GM19467 (cell line): ENCODE measurements at regions not wholly inside any gene's neighbourhood (a gene's known extent, or its start where the extent isn't known, plus 50 kb on each side); places are given as distances from the start of the nearest gene placed in this dataset.
"Not testable (repeated sequence)": the region's sequence is repeated elsewhere in the genome, so short reads cannot be mapped to it uniquely, and the experiment has no call there.

ENCODE experiments used
- ATAC-seq: cut with Tn5 transposase; IDR thresholded peaks from one replicate; pipeline ENCODE4 v1.9.1; 2021; ENCODE audit warnings: mild to moderate bottlenecking, moderate library complexity; ENCODE audit not compliant: unreplicated experiment

- no peak for ATAC-seq
Measured at GRCh38 chr11:92122561-92122960, 102.1 kb upstream of the FAT3 start.

- ATAC-seq: no peak
Measured at GRCh38 chr11:92111287-92111686, 113.3 kb upstream of the FAT3 start.

- no peak for ATAC-seq
Measured at GRCh38 chr11:92109466-92109865, 115.2 kb upstream of the FAT3 start.

GRCh38 chr11:92107331-92107730 lies 117.3 kb upstream of the FAT3 start:
- no peak for ATAC-seq

- ATAC-seq: no peak
Measured at GRCh38 chr11:92104349-92104748, 120.3 kb upstream of the FAT3 start.

GRCh38 chr11:92101920-92102319 lies 122.7 kb upstream of the FAT3 start:
- no peak for ATAC-seq

GRCh38 chr11:92099183-92099582 lies 125.4 kb upstream of the FAT3 start:
- ATAC-seq: no peak

GRCh38 chr11:92098172-92098571 lies 126.4 kb upstream of the FAT3 start:
- ATAC-seq: no peak

GRCh38 chr11:92087725-92088537 lies 136.7 kb upstream of the FAT3 start:
- ATAC-seq: no peak

- ATAC-seq: no peak
Measured at GRCh38 chr11:92083123-92083522, 141.5 kb upstream of the FAT3 start.

- ATAC-seq: no peak
Measured at GRCh38 chr11:92082652-92083051, 142.0 kb upstream of the FAT3 start.

GRCh38 chr11:92074498-92074897 lies 150.1 kb upstream of the FAT3 start:
- ATAC-seq: not testable (repeated sequence)

- no peak for ATAC-seq
Measured at GRCh38 chr11:92071660-92072059, 153.0 kb upstream of the FAT3 start.

- no peak for ATAC-seq
Measured at GRCh38 chr11:92070026-92070889, 154.4 kb upstream of the FAT3 start.

GRCh38 chr11:92067016-92067415 lies 157.6 kb upstream of the FAT3 start:
- ATAC-seq: no peak

- no peak for ATAC-seq
Measured at GRCh38 chr11:92061456-92062062, 163.1 kb upstream of the FAT3 start.

- ATAC-seq: no peak
Measured at GRCh38 chr11:92057849-92058442, 166.7 kb upstream of the FAT3 start.

GRCh38 chr11:92053216-92053615 lies 171.4 kb upstream of the FAT3 start:
- no peak for ATAC-seq

GRCh38 chr11:92050305-92050704 lies 174.3 kb upstream of the FAT3 start:
- no peak for ATAC-seq

- no peak for ATAC-seq
Measured at GRCh38 chr11:92048415-92048814, 176.2 kb upstream of the FAT3 start.

GRCh38 chr11:92046103-92046502 lies 178.5 kb upstream of the FAT3 start:
- no peak for ATAC-seq
